ENCODE measurements at regions not wholly inside any gene's neighbourhood (a gene's known extent, or its start where the extent isn't known, plus 50 kb on each side); places are given as distances from the start of the nearest gene placed in this dataset.
A peak's percentile ranks its signal among the peaks of the same experiment; 100 is the strongest.
"Not testable (repeated sequence)": the region's sequence is repeated elsewhere in the genome, so short reads cannot be mapped to it uniquely, and the experiment has no call there.

DNA sequence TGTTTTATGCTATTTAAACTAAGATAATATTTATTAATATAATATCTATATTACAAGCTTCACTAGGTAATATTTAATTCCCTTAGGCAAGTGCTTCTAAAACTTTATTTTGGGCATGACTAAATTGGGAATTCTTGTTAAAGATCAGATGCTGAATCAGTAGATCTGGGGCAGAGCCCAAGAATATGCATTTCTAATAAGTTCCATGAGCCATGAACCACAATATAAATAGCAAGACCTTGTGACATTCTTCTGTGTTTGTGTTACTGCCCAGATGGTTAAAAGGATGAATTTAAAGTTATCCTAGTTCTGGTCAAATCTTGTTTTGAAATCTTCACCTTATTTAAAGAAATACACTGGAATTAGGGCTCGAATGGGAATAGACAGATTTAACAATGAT is 258.4 kb upstream of the CACNA2D1 start:
- no peak for DNase-seq

DNA sequence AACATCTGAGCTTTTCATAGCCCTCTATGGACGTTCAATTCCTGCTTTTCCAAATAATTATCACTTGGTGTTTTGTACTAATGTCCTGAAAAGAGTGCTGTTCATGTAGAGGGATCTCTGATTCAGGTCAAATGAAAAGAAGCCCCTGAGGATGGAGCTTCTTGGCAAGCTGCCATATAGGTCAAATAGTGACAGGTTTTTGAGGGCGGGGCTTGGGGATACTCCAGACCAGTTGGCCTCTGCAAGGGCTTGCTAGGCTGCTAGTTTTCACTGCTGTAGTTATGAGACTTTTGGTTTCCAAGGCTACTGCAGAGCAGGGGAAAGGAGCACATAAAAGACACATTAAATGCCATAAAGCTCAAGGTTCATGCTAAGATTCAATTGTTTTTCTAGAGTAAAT is 257.2 kb upstream of the CACNA2D1 start:
- no peak for DNase-seq

DNA sequence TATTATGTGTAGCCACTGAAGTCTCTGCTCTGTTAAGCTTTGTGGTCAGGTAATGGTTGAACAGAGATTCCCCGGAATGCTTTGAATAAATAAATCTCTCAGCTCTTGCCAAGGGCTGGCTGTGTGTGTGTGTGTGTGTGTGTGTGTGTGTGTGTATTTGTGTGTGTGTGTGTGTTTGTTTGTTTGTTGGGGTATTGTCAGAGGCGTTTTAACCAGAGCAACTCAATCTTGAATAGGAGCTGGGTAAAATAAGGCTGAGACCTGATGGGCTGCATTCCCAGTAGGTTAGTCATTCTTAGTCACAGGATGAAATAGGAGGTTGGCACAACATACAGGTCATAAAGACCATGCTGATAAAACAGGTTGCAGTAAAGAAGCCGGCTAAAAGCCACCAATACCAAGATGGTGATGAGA is 256.2 kb upstream of the CACNA2D1 start:
- DNase-seq = no peak

DNA sequence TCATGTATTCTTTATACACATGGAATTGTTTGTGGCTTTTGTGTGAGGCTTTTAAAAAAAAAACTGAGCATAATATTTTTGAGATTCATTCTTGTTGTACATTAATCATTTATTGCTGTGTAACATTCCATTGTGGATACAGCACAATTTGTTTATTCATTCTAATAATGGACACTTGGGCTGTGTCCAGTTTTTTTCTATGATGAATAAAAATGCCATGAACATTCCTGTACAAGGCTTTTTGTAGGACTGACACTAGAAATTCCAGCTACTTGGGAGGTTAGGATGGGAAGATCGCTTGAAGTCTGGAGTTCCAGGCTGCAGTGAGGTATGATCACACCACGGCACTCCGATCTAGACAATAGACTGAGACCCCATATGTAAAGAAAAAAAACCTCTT is 254.3 kb upstream of the CACNA2D1 start:
- DNase-seq = no peak

DNA sequence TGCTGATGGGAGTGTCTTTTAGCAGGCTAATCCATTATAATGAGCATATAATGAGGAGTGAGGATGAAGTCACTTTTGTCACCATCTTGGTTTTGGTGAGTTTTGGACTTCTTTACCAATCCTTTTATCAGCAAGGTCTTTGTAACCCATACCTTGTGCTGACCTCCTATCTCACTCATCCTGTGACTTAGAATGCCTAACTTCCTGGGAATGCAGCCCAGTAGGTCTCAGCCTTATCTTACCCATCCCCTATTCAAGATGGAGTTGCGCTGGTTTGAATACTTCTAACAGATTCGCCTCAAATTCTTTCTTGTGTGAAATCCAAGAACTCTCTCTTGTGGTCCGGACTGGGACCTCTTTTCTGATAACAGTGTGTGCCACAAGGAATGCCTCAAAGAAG is 253.1 kb upstream of the CACNA2D1 start:
- DNase-seq = no peak

DNA sequence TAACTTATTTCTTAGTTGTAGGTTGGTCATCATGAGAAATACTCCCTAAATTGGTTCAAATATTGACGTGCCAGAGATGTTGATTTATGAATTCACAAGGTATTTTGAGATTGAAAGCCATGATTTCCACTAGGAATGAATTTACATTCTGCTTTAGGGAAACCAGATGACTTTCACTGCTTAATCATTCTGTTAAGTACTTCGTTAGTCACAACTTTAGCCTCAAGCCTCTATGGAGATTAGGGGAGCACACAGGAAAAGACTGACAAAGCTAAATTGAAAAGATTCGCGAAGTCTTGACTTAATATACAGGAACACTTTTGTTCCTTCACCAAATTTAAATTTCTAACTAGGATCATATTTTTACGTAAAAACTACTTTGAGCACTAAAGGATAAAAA is 250.4 kb upstream of the CACNA2D1 start:
- no peak for DNase-seq

DNA sequence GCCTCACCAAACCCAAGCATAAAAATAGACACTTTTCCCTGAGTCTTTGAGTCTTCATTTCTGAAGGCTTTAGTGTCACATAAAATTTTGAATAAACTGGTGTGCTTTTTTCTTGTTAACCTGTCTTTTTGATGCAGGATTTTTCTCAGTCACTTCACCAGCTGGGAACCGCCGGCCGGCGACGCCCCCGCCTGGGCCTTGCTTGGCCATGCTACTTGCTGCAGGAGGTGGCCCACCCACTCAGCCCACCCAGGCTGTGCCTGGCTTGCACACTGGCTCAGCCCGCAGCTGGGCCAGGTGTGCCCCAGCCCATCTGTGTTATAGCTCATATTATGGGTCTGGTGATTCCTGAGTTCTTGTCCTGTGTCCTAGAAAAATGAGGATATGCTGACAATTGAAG is 247.4 kb upstream of the CACNA2D1 start:
- DNase-seq = no peak

DNA sequence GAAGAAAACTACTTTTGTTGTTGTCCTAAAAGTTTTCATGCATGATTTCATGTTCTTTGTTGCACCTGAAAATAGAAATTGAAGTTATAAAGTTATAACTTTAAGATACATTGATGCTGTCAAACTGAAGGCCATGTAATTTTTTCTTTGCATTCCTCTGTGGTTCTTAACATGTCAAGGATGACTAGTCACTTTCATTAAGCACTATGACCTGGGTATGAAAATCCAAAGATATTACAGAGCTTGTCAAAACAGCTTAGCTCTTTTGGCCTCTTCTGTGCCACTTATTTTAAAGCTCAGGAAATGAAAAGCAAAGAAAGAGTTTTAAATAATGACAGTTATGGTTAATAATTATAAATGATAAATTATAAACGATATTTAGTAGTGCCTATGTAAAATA is 241.6 kb upstream of the CACNA2D1 start:
- DNase-seq = no peak

DNA sequence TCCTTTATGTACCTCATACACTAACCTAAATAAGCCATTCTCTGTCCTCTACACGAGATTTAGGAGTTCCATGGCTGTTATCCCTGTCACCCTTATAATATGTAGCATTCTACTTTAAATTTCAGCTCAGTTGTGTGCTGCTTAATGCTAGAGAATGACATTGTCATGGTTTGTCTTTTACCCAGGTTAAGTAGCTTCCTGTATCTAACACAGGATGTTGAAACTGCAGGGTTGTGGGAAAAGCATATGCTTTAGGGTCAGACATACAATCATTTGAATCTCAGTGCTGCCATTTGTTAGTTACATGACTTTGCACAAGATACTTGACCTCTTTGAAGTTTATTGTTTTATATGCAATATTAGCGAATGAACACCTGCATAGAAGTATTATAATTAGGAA is 235.1 kb upstream of the CACNA2D1 start:
- DNase-seq = peak in 1 of 5 experiments; percentile 41

DNA sequence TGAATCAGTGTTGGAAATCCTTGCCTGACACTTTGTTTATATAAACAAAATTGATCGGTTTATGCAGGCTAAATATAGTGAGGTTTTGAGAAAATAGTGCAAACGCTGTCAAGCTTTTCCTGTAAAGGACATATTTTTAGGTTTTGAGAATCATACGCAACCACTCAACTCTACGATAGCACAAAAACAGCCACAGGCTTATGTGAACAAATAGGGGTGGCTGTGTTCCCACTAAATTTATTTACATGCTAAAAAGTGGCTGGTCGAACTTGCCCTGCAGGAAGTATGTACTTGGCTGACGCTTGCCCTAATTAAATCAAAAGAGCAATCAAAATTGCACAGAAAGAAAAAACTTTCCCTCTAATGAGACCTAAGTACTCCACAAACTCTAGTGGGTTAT is 234.7 kb upstream of the CACNA2D1 start:
- DNase-seq = no peak

DNA sequence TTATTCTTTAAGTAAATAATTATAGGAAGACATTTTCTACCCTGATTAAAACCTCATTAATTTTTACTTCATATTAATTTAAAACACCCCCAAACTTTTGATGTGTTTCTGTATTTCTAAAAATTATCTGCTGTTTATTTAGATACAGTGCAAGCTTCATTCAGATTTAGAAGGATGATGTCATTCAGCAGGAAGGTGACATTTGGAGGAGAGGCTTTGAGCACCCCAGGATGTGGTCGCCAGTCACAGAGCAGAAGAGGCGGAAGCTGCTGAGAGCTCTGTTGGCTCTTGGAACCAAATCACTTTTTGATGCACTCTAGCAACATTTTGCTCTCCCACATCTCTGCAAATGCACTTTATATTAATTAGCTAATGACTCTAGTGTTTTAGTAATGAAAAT is 233.9 kb upstream of the CACNA2D1 start:
- peak in 2 of 5 experiments; percentile 47 to 75 for DNase-seq

DNA sequence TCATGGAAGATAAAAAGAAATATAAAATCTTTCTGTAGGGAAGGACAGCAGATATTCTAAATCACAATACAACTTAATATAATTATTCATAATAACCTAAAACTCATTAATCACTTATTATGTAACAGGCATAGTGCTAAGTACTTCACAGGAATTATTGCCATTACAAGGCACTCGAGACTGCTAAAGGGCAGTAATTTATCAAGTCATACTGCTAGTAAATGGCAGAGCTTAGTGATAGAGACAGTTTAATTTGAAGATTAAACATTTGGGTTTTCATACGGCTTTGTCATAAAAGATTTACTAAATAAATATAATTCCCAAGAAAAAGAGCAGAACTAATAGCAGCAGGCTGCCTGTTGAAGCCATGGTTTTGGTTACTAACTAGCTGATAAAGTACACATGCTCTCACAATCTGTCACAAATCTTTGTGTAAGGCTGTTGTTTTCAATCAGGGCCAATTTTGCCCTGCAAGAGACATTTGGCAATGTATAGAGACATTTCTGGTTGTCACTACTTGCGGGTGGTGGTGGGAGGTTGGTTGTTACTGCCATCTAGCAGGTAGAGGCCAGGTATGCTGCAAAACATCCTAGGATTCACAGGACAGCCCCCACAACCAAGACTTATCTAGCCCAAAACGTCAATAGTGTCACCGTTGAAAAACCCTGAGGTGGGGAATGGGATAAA is 233.3 kb upstream of the CACNA2D1 start:
- no peak for DNase-seq

DNA sequence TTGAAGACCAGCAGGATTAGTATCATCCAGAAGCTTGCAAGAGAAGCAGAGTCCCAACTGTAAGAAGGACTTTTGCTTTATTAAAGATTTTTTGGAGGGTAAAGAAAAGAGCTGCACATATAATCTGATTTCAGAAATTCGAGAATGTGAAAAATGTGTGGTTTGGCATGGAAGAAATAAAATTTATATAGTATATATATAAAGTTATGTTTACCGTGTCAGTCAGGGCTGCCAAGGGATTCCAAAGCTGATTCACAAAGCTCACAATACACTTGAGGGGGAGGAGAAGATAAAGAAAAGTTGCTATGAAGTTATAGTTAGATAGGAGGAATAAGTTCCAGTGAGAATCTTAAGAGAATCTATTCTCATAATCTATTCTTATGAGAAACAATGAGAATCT is 231.8 kb upstream of the CACNA2D1 start:
- DNase-seq = no peak

DNA sequence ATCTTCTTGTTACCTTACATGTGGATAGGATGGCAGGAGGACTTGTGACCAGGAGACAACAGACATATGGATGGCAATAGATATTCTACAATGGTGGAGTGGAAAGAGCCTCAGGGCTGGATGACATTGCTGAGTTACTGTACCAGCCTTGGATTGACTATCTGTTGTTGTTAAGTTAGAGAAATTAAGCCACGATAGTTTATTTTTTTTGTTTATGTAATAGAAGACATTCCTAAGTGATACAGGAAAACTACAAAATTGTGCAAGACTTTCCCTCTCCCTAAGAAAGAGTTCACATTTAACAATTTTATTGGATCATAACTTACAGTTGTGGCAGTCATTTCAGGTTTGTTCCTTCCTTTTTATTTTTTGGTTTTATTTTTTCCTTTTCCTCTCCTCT is 230.7 kb upstream of the CACNA2D1 start:
- DNase-seq = no peak

DNA sequence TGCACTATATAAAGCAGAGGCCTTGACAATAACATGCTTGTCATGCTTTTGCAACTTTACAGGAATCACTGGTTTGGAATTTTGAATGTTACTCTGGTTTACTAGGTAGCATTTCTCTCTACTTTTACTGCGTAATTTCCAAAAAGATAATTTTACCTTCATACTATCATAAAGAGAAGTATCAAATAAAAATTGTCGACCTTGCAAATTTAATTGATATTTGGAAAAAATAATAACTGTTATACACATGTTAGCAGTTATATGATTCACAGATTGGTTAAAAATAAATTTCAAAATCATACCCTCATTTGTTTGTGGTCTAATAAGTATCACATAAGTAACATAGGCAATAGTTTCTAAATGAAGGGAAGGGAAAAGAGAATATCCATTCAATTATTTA is 228.5 kb upstream of the CACNA2D1 start:
- no peak for DNase-seq

DNA sequence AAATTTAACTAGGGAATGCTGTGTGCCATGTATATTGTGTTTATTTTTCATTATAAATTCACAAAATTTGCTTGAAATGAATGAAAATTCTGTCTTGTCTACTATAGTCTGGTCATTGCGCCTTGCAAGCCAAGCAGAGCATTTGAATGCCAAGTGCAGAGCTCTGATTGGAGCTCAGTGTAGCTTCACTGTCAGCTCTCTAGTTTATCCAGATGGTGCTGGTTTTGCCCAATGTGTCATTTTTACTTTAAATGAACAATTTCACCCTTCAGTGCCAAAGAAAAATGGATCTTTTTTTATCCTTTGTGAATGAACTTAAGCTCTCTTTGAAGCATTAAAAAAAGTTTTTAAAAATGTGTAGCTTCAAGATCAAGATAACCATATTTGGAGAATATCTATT is 225.6 kb upstream of the CACNA2D1 start:
- no peak for DNase-seq

DNA sequence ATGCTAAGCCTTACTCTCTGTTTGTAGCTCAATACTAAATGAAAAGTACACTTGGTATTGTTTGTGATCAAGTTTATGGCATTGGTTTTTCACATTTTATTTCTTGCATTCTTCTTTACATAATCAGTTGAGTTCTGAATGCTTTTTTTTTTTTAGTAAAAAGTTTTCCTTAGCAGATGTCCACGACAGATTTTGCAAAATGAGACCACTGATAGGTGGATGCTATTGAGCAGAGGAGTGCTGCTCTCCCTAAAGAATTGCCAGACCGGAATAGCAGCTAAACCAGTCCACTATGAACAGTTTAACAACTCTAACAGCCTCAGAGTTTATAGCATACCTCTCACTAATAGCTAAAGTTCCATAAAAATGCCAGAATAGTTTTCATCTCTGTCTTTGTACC is 225.1 kb upstream of the CACNA2D1 start:
- no peak for DNase-seq

DNA sequence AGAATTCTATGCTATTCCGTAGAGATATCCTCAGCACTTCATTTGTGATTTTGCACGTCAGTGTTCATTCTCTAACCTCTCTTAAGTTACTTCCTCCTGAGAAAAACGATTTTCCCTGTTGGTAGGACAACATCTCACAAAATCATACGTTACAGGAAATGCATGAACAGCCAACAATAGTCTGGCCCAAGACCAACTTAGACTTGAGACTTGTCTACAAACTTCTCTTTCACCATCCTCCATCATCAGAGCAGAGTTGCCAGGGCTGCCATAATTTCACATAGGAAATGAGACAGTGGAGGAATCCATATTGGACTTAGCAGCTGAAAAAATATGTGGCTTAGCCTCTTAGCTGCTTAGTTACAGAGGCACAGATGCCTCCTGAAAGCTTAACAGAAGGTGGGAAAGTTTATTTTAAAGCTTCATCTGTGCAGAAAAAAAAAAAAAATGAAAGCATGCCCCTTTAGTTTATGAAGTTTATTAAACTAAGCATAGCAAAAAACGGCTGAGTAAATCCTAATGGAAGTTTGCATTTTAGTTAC is 222.5 kb upstream of the CACNA2D1 start:
- DNase-seq = no peak

DNA sequence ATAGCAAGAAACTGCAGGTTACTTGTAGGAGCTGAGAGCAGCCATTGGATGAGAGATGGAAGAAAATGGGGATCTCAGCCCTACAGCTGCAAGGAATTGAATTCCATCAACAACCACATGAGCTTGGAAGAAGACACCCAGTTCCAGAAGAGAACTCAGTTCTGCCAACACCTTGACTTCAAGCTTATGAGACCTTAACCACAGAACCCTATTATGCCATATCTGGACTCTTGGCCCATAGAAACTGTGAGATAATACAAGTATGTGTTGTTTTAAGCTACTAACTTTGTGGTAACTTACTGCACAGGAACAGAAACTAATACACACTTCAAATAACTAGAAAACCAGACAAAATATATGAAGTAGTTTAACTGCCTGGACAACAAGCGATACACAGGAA is 212.4 kb upstream of the CACNA2D1 start:
- DNase-seq = no peak

DNA sequence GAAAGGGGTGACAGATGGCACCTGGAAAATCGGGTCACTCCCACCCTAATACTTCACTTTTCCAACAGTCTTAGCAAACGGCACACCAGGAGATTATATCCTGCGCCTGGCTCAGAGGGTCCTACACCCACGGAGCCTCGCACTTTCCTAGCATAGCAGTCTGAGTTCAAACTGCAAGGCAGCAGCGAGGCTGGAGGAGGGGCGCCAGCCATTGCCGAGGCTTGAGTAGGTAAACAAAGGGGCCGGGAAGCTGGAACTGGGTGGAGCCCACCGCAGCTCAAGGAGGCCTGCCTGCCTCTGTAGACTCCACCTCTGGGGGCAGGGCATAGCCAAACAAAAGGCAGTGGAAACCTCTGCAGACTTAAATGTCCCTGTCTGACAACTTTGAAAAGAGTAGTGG is 206.5 kb upstream of the CACNA2D1 start:
- DNase-seq = not testable (repeated sequence)

DNA sequence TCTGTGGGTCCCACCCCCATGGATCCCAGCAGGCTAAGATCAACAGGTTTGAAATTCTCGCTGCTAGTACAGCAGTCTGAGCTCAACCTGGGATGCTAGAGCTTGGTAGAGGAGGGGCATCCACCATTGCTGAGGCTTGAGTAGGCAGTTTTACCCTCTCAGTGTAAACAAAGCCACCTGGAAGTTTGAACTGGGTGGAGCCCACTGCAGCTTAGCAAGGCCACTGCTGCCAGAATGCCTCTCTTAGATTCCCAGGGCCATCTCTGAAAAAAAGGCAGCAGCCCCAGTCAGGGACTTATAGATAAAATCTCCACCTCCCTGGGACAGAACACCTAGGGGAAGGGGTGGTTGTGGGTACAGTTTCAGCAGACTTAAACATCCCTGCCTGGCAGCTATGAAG is 190.0 kb upstream of the CACNA2D1 start:
- DNase-seq = no peak

DNA sequence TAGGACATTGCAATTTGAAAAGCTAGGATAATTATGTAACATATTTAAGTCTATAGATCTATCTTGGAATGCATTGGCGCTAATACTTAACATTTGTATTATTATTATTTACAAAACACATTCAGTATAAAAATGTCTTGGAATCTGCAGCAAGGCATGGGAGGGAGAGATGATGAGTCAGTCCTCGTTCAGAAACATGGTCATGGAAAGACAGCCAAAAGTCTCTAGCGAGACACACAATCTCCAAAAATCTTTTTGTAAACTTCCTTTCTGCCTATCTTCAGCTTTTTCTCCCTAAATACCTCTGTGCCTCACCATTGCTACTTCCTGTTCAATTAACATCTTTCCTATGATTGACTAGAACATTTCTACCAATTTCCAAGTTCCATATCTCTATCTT is 188.4 kb upstream of the CACNA2D1 start:
- DNase-seq = no peak

DNA sequence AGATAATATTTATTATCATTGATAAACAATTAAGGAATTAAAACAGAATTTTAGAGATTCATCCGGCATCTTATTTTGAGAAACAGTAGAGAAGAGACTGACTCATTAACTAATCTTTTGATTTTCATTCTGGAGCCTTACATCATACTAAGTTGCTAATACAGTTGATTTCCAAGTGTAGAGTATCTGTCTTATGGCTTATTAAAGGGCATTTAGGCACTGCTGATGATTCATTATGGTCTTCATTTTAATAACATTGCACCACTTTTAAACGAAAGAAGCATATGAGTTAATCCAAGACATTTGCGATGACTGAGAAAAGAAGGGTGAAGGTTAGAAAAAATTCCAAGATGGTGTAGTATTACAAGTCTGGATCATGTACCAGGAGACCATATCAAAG is 186.0 kb upstream of the CACNA2D1 start:
- no peak for DNase-seq

DNA sequence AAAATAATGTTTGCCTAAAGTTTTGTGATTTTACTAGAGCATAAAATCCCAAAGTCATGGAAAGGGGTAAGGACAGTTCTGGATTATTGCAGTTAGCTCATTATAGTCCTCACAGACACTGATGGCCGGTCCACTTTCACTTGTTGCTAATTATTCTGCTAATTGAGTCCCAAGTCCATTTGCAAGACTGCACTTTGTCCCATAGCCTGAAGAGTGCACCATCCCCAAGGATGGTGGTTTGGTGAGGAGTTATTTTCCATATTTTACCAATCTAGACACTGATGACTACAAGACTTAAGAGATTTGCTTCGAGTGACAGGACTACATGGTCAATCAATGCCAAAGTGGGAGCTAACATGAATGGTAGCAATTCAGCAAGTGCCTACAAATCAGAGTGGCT is 181.8 kb upstream of the CACNA2D1 start:
- DNase-seq = no peak

DNA sequence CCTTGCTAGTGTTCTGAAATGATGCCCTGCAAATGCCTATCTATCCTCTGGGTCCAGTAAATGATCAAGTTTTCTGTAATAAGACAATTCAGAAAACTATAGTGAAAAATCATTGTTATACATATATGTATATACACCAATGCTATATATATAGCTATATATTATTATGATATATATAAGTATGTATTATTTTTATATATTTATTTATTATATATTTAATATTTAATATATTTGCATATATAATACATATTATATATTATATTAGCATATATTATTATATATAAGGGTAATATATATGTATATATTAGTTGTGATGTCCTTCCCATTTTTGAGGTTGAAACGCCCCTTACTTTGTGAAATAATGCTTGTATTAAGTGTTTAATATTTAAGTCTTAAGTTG is 181.4 kb upstream of the CACNA2D1 start:
- no peak for DNase-seq

Data from T-helper 2 cell (primary cell).